HepG2 (cell line): ENCODE measurements at regions not wholly inside any gene's neighbourhood (a gene's known extent, or its start where the extent isn't known, plus 50 kb on each side); places are given as distances from the start of the nearest gene placed in this dataset.
A peak's percentile ranks its signal among the peaks of the same experiment; 100 is the strongest.

ENCODE experiments used
- ATAC-seq: fragments of 200-7000 bp; cut with Tn5 transposase; 3 replicates; pipeline ENCODE4 v1.9.1; 2020; ENCODE audit warnings: mild to moderate bottlenecking, moderate library complexity
- BruUV-seq: library from RNA; stranded (reverse); fragments of 400-500 nt; replicated peaks from 2 replicates; lab custom pipeline; 2021; lab: Mats Ljungman, UMichigan
- CTCF ChIA-PET: fragments of 300-600 bp; formaldehyde crosslinking; extraction: SDS; loops from one replicate; lab custom pipeline; 2021; ENCODE audit warnings: low total read pairs, inconsistent platforms, low intra/inter-chr PET ratio; lab: Yijun Ruan, JAX
- POLR2A ChIA-PET: fragments of 350-600 bp; sonication (Branson Sonifier 250); formaldehyde crosslinking; loops from one replicate; lab custom pipeline; 2020; ENCODE audit warnings: antibody characterized with exemption, inconsistent platforms; lab: Yijun Ruan, JAX
- DNase-seq: peaks from one replicate; pipeline ENCODE4 v3.0.0-alpha.2; 2015; ENCODE audit warnings: low spot score
- FAIRE-seq: peaks from 3 replicates; lab custom pipeline; 2011; peaks lifted over from hg19 to GRCh38; lab: Jason Lieb, UNC
- H2AFZ ChIP-seq: one replicate; pipeline ENCODE4 v1.6.1; 2011; ENCODE audit warnings: low read length, inconsistent platforms
- H3K27ac ChIP-seq: fragments of 300-600 bp; 3 replicates; pipeline ENCODE4 v1.8.0; 2011; ENCODE audit warnings: mixed run types, mild to moderate bottlenecking, mixed read lengths, low read length, inconsistent platforms; ENCODE audit not compliant: insufficient read depth; ENCODE audit errors: extremely low read length
- H3K27me3 ChIP-seq, 2 experiments: fragments of 200-600 bp in 1 of 2; 2 replicates in 1 of 2; 3 replicates in 1 of 2; pipeline versions ENCODE4 v1.6.0 to v1.8.0; 2011; ENCODE audit warnings: low read length in 2 of 2, mild to moderate bottlenecking in 2 of 2, moderate library complexity in 2 of 2, inconsistent platforms in 1 of 2; ENCODE audit not compliant: insufficient read depth in 2 of 2, control insufficient read depth in 1 of 2
- H3K36me3 ChIP-seq, 2 experiments: fragments of 200-600 bp in 1 of 2; replicated peaks in 1 of 2; 2 replicates in 1 of 2; 3 replicates in 1 of 2; pipeline versions ENCODE4 v1.5.1 to v1.8.0; 2011; ENCODE audit warnings: low read length in 2 of 2, inconsistent platforms in 1 of 2; ENCODE audit not compliant: insufficient read depth in 2 of 2, control insufficient read depth in 1 of 2
- H3K4me1 ChIP-seq: 2 replicates; pipeline ENCODE4 v1.5.1; 2012; ENCODE audit warnings: low read length, inconsistent platforms; ENCODE audit not compliant: insufficient read depth
- H3K4me2 ChIP-seq: 2 replicates; pipeline ENCODE4 v1.6.0; 2011; ENCODE audit warnings: low read depth, low read length, inconsistent platforms
- H3K4me3 ChIP-seq, 3 experiments: fragments of 200-600 bp in 1 of 3; sonication (generic), shearing (Covaris generic) in 1 of 3; replicated peaks in 1 of 3; 2 replicates each; pipeline ENCODE4 v1.5.1; 2011 to 2016; ENCODE audit warnings: low read length in 3 of 3, inconsistent platforms in 2 of 3, low read depth in 2 of 3, mild to moderate bottlenecking in 2 of 3, control low read depth in 1 of 3, mixed read lengths in 1 of 3; ENCODE audit not compliant: insufficient read depth in 1 of 3
- H3K79me2 ChIP-seq: one replicate; pipeline ENCODE4 v1.6.1; 2011; ENCODE audit warnings: low read length, inconsistent platforms; ENCODE audit not compliant: insufficient read depth
- H3K9ac ChIP-seq: 2 replicates; pipeline ENCODE4 v1.6.0; 2011; ENCODE audit warnings: mild to moderate bottlenecking, low read depth, low read length, inconsistent platforms; ENCODE audit not compliant: insufficient read depth
- H3K9me3 ChIP-seq: 2 replicates; pipeline ENCODE4 v1.5.1; 2012; ENCODE audit warnings: mild to moderate bottlenecking, low read length
- H4K20me1 ChIP-seq: 2 replicates; pipeline ENCODE4 v1.6.0; 2011; ENCODE audit warnings: inconsistent platforms, mild to moderate bottlenecking, low read length, moderate library complexity; ENCODE audit not compliant: insufficient read depth
- MAFF ChIP-seq: IDR thresholded peaks from 2 replicates; pipeline ENCODE4 v1.6.1; 2011; ENCODE audit warnings: low read depth, low read length, improper control_type of control experiment
- MAFK ChIP-seq, 2 experiments: IDR thresholded peaks in 1 of 2; conservative IDR thresholded peaks in 1 of 2; 2 replicates each; pipeline ENCODE4 v1.6.1; 2011; ENCODE audit warnings: improper control_type of control experiment in 2 of 2, low read length in 2 of 2
- NCOA2 ChIP-seq: sonication (generic); formaldehyde crosslinking; IDR thresholded peaks from 2 replicates; pipeline ENCODE4 v1.8.0; 2022; ENCODE audit warnings: inconsistent platforms
- RORA ChIP-seq: sonication (generic); formaldehyde crosslinking; IDR thresholded peaks from 2 replicates; pipeline ENCODE4 v1.5.0; 2020; ENCODE audit warnings: mild to moderate bottlenecking, missing genetic modification reagents, moderate library complexity
- RXRA ChIP-seq: sonication (generic); formaldehyde crosslinking; IDR thresholded peaks from 2 replicates; pipeline ENCODE4 v1.5.1; 2020; ENCODE audit warnings: missing genetic modification reagents
- YEATS4 ChIP-seq: sonication (generic); formaldehyde crosslinking; IDR thresholded peaks from 2 replicates; pipeline ENCODE4 v1.4.0; 2020; ENCODE audit warnings: missing genetic modification reagents, borderline replicate concordance
- ZBTB21 ChIP-seq: sonication (generic); formaldehyde crosslinking; IDR thresholded peaks from 2 replicates; pipeline ENCODE4 v1.4.0; 2020; ENCODE audit warnings: missing genetic modification reagents
- ZNF251 ChIP-seq: sonication (generic); formaldehyde crosslinking; IDR thresholded peaks from 2 replicates; pipeline ENCODE4 v1.9.0; 2021; ENCODE audit warnings: mild to moderate bottlenecking, missing genetic modification reagents
- ZNF543 ChIP-seq: sonication (generic); formaldehyde crosslinking; IDR thresholded peaks from 2 replicates; pipeline ENCODE4 v1.4.0; 2020; ENCODE audit warnings: mild to moderate bottlenecking, missing genetic modification reagents
- ZNF850 ChIP-seq: sonication (generic); formaldehyde crosslinking; conservative IDR thresholded peaks from 2 replicates; pipeline ENCODE4 v1.9.0; 2021; ENCODE audit warnings: mild to moderate bottlenecking, missing genetic modification reagents
- ZSCAN20 ChIP-seq: sonication (generic); formaldehyde crosslinking; IDR thresholded peaks from 2 replicates; pipeline ENCODE4 v1.4.0; 2020; ENCODE audit warnings: missing genetic modification reagents, mild to moderate bottlenecking, borderline replicate concordance
- WGBS: methylation state at CpG from one replicate; pipeline ENCODE4 v1.1.6; 2017; ENCODE audit warnings: low lambda C conversion rate; 5-methylcytosine and 5-hydroxymethylcytosine counted together
- in situ Hi-C: cut with HindIII; loops from 2 replicates; pipeline ENCODE4 v1.10.0; 2017; ENCODE audit warnings: low pct_unique_long_range_greater_than_20kb; ENCODE audit not compliant: extremely low pct_ligation_motif_present
- intact Hi-C: fragments of 100-400 bp; cut with micrococcal nuclease; formaldehyde crosslinking; loops from one replicate; pipeline ENCODE4 v1.10.0; 2022; ENCODE audit not compliant: unreplicated experiment

- H3K27ac ChIP-seq, result no peak overlapping the region
- no peaks in the 10 kb centered on the region for H3K27me3 ChIP-seq
- H3K4me3 ChIP-seq, result no peak overlapping the region
- FAIRE-seq (no peak), ATAC-seq (no peak), DNase-seq (no peak)
- CTCF ChIA-PET, result no interaction called here
- no peak overlapping the region for H3K4me2 ChIP-seq
- H3K36me3 ChIP-seq, result no peaks in the 10 kb centered on the region
- no peak overlapping the region for H3K9ac ChIP-seq
- H2AFZ ChIP-seq, result no peak overlapping the region
- no peaks in the 10 kb centered on the region for H3K9me3 ChIP-seq
- intact Hi-C loops (no loop called here), in situ Hi-C loops (no loop called here)
- no peaks in the 10 kb centered on the region for H3K79me2 ChIP-seq
- WGBS, result 24% methylated on average over 4 of the region's 4 CpGs
- H3K4me1 ChIP-seq, result no peaks in the 10 kb centered on the region
- peak; percentile 75 to 87 for TF ChIP-seq MAFK (conservative IDR thresholded peaks at IDR 0.05 in 1 of 2, IDR thresholded peaks at IDR 0.05 in 1 of 2; ENCODE audit: low read length in 2 of 2)
- no peak for TF ChIP-seq ZNF850 (CRISPR knock-in tag)
- TF ChIP-seq MAFF, result peak; percentile 76
- no TSS peak for BruUV-seq
- H4K20me1 ChIP-seq, result no peaks in the 10 kb centered on the region
- POLR2A ChIA-PET, result no interaction called here
Observed at GRCh38 chr5:147966829-147967228, 60.5 kb upstream of the C5orf46 start.

DNA sequence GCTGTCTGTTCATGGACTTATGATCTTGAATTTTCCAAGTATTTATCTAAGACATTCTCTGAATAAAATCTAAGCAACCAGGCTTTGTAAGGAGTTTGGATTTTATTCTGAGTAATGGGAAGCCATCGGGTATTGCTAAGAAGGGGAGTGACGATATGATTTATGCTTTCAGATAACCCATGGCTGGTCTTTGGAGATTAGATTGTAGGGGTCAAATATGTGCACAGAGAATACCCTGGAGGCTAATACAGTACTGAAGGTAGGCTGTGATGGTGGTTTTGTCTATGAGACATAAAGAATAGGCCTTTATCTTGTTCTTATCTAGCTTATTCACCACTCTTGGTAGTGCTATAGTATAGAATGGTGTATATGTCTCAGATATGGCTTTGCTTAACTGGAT, 60.0 kb upstream of the C5orf46 start:
- H3K4me1 ChIP-seq, result no peaks in the 10 kb centered on the region
- FAIRE-seq, result no peak
- no TSS peak for BruUV-seq
- H3K36me3 ChIP-seq, result no peaks in the 10 kb centered on the region
- no peaks in the 10 kb centered on the region for H3K27me3 ChIP-seq
- ChIA-PET CTCF (no interaction called here), POLR2A (no interaction called here)
- no peak for DNase-seq
- no peak overlapping the region for H3K4me2 ChIP-seq
- H4K20me1 ChIP-seq, result no peaks in the 10 kb centered on the region
- H3K9ac ChIP-seq, result no peak overlapping the region
- no peak for TF ChIP-seq ZBTB21 (CRISPR knock-in tag)
- TF ChIP-seq ZSCAN20 (CRISPR knock-in tag), result no peak
- no peak for TF ChIP-seq ZNF543 (CRISPR knock-in tag)
- no peak for TF ChIP-seq NCOA2
- TF ChIP-seq RXRA, result no peak
- TF ChIP-seq RORA (CRISPR knock-in tag), result no peak
- no peak for TF ChIP-seq YEATS4 (CRISPR knock-in tag)
- no peak for TF ChIP-seq ZNF251 (CRISPR knock-in tag)
- no peak overlapping the region for H3K27ac ChIP-seq
- ATAC-seq, result no peak
- H3K4me3 ChIP-seq, result no peak overlapping the region
- H2AFZ ChIP-seq, result no peak overlapping the region
- no peaks in the 10 kb centered on the region for H3K79me2 ChIP-seq
- no peaks in the 10 kb centered on the region for H3K9me3 ChIP-seq
- in situ Hi-C loops (no loop called here), intact Hi-C loops (no loop called here)
- 40% methylated on average over 2 of the region's 2 CpGs for WGBS
